ENCODE measurements at regions not wholly inside any gene's neighbourhood (a gene's known extent, or its start where the extent isn't known, plus 50 kb on each side); places are given as distances from the start of the nearest gene placed in this dataset.
A peak's percentile ranks its signal among the peaks of the same experiment; 100 is the strongest.

DNA sequence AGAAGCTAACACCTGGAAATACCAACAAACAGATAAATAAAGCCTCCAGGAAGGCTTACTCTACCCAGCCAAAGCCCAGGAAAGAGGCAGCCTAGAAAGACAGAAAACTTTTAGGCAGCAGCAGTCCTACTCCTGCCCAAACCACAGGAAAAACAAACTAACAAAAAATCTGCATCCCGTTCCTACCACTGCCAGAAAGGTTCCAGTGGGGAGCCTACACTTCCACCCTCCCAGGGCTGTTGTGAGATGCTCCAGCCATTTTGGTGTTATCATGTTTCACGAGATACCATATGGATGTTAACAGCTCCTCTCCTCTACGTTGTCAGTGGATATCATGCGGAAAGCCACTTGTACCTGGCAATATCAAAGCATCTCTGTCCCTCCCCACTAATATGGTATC is 135.9 kb upstream of the ADRA1D start:
- H3K4me3 ChIP-seq (ENCODE audit: control insufficient read depth, low read depth, low read length) = no peak overlapping the region
- no peak for DNase-seq (ENCODE audit: low read depth)
- TF ChIP-seq, protein P1, sequence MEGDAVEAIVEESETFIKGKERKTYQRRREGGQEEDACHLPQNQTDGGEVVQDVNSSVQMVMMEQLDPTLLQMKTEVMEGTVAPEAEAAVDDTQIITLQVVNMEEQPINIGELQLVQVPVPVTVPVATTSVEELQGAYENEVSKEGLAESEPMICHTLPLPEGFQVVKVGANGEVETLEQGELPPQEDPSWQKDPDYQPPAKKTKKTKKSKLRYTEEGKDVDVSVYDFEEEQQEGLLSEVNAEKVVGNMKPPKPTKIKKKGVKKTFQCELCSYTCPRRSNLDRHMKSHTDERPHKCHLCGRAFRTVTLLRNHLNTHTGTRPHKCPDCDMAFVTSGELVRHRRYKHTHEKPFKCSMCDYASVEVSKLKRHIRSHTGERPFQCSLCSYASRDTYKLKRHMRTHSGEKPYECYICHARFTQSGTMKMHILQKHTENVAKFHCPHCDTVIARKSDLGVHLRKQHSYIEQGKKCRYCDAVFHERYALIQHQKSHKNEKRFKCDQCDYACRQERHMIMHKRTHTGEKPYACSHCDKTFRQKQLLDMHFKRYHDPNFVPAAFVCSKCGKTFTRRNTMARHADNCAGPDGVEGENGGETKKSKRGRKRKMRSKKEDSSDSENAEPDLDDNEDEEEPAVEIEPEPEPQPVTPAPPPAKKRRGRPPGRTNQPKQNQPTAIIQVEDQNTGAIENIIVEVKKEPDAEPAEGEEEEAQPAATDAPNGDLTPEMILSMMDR (conservative IDR thresholded peaks at IDR 0.05; ENCODE audit: control insufficient read depth, insufficient read depth, low read depth, low read length) = no peak

- DNase-seq (ENCODE audit: low read depth) = peak; percentile 80
- H3K4me3 ChIP-seq (ENCODE audit: control insufficient read depth, low read depth, low read length) = no peak overlapping the region
- TF ChIP-seq, protein P1 (conservative IDR thresholded peaks at IDR 0.05; ENCODE audit: control insufficient read depth, insufficient read depth, low read depth, low read length) = no peak
These were observed 134.9 kb upstream of the ADRA1D start for GRCh38 chr20:4383961-4384360.

- peak; percentile 75 for DNase-seq (ENCODE audit: low read depth)
- TF ChIP-seq, protein P1 (conservative IDR thresholded peaks at IDR 0.05; ENCODE audit: control insufficient read depth, insufficient read depth, low read depth, low read length) = no peak
- H3K4me3 ChIP-seq (ENCODE audit: control insufficient read depth, low read depth, low read length) = no peak overlapping the region
These were observed 126.8 kb upstream of the ADRA1D start for GRCh38 chr20:4375881-4376280.

DNA sequence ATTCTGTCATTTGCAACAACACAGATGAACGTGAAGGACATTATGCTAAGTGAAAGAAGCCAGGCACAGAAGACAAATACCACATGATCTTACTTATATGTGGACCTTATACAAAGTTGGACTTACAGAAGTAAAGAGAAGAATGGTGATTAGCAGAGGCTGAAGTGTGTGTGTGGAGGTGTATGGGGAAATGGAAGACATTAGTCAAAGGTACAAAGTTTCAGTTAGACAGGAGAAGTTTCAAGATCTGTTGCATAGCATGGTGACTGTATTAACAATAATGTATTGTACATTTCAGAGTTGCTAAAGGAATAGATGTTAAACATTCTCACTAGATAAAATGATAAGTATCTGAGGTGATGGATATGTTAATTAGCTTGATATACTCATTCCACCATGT is 124.4 kb upstream of the ADRA1D start:
- no peak overlapping the region for H3K4me3 ChIP-seq (ENCODE audit: control insufficient read depth, low read depth, low read length)
- DNase-seq (ENCODE audit: low read depth) = no peak
- TF ChIP-seq, protein P1 (conservative IDR thresholded peaks at IDR 0.05; ENCODE audit: control insufficient read depth, insufficient read depth, low read depth, low read length) = no peak

DNA sequence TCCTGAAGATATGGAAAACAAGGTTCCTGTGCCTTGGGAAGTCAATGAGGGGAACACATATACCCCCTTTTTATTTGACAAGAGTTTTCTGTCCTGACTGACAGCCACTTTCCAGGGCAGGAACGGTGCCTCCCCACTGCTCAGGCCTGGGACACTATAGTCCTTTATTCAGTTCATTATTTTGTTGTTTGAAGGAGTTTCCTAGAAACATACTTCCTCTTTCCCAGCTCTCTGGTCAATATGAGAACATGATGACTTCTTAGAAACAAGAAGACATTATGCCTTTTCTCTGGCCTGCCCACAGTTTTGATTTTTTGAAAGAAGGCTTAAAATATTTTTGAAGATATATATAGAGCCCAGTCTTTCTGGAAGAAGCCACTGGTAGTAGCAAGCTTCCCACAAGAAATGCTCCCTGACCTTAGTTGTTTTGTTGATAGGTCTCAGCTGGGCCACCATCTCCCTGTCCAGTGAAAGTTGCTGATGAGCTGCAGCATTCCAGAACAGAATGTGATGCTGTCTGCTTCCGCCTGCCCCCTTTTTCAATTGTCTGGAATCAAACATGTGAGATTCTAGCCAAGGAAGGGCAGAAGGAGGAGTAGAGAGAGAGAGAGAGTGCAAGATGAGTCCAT is 122.7 kb upstream of the ADRA1D start:
- DNase-seq (ENCODE audit: low read depth) = no peak
- no peak overlapping the region for H3K4me3 ChIP-seq (ENCODE audit: control insufficient read depth, low read depth, low read length)
- TF ChIP-seq, protein P1 (conservative IDR thresholded peaks at IDR 0.05; ENCODE audit: control insufficient read depth, insufficient read depth, low read depth, low read length) = no peak

DNA sequence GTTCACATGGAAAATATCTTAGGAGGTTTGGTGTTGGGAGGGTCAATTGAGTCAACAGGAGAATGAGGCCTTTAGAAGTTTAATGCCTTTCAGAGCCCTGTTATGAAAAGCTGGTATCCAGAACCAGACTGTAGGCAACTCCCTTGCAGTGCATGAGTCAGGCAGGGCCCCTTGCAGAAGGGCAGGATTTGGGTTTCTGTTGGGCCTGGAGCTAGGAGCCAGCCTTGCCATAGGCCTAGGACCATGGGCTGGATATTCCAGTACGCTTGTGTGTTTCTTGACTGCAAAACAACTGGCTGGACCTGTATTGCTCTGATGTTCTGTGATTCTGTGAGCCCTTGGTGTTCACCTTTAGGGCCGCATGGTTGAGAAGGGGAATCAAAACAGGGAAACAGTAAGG is 121.8 kb upstream of the ADRA1D start:
- no peak for DNase-seq (ENCODE audit: low read depth)
- H3K4me3 ChIP-seq (ENCODE audit: control insufficient read depth, low read depth, low read length) = no peak overlapping the region
- TF ChIP-seq, protein P1 (conservative IDR thresholded peaks at IDR 0.05; ENCODE audit: control insufficient read depth, insufficient read depth, low read depth, low read length) = no peak

DNA sequence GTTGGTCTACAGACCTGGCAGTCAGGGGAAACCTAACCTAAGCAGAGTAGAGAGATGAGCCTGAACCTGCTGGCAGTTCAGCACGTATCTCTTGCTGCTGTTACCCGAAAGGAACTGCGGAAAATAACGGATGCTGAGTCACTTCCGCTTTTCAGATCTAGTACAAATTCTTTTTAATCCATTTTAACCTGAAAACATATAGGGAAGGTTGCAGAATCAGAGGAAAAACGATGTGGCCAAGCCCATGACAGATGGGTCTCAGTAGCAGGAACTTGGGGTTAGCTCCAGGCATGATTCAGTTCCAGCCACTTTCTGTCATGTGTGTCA is 120.7 kb upstream of the ADRA1D start:
- no peak for DNase-seq (ENCODE audit: low read depth)
- no peak overlapping the region for H3K4me3 ChIP-seq (ENCODE audit: control insufficient read depth, low read depth, low read length)
- TF ChIP-seq, protein P1 (conservative IDR thresholded peaks at IDR 0.05; ENCODE audit: control insufficient read depth, insufficient read depth, low read depth, low read length) = no peak
